ENCODE measurements at regions not wholly inside any gene's neighbourhood (a gene's known extent, or its start where the extent isn't known, plus 50 kb on each side); places are given as distances from the start of the nearest gene placed in this dataset.

DNA sequence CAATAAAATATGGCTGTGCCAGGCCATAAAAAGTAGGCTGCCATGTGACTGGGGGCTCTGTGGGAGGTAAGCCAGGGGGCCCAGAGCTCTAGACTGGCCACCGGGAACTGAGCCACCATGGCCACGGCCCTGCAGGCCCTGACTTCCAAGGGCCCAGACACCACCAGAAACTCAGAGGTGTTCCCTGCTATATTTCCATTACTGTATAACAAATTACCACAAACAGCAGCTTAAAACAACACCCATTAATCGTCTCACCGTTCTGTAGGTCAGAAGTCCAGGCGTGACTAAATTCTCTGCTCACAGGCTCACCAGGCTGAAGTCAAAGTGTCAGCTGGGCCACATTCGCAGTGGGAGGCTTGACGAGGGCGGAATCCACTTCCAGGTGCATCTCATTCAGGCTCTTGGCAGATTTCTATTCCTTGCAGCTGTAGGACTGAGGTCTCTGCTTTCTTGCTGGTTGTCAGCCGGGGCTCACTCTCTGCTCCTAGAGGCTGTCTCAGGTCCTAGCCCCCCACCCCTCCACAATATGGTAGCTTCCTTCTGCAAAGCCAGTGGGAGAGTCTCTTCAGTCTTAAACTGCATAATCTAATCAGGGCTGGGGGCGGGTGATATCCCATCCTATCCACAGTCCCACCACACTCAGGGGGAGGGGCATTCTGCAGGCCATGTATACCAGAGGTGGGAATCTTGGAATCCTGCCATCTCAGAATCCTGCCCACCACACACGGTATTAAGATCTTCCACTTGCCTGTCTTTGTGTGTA is 125.4 kb downstream of the C5orf15 start:
- DNase-seq (ENCODE audit: extremely low spot score) = no peak
- intact Hi-C loops (cut with DNase I) = no loop called here
- H3K27ac ChIP-seq (replicated peaks in 1 of 4) = no peak overlapping the region
- no peaks in the 10 kb centered on the region for H3K4me1 ChIP-seq
- TF ChIP-seq POLR2AphosphoS5 (IDR thresholded peaks at IDR 0.05) = no peak
- TF ChIP-seq EP300 (IDR thresholded peaks at IDR 0.05) = no peak
- no peak for TF ChIP-seq POLR2A (IDR thresholded peaks at IDR 0.05; ENCODE audit: low read depth)
- TF ChIP-seq, protein P1, sequence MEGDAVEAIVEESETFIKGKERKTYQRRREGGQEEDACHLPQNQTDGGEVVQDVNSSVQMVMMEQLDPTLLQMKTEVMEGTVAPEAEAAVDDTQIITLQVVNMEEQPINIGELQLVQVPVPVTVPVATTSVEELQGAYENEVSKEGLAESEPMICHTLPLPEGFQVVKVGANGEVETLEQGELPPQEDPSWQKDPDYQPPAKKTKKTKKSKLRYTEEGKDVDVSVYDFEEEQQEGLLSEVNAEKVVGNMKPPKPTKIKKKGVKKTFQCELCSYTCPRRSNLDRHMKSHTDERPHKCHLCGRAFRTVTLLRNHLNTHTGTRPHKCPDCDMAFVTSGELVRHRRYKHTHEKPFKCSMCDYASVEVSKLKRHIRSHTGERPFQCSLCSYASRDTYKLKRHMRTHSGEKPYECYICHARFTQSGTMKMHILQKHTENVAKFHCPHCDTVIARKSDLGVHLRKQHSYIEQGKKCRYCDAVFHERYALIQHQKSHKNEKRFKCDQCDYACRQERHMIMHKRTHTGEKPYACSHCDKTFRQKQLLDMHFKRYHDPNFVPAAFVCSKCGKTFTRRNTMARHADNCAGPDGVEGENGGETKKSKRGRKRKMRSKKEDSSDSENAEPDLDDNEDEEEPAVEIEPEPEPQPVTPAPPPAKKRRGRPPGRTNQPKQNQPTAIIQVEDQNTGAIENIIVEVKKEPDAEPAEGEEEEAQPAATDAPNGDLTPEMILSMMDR (IDR thresholded peaks at IDR 0.05) = no peak
- no peaks in the 10 kb centered on the region for H3K9me3 ChIP-seq
- no peaks in the 10 kb centered on the region for H3K36me3 ChIP-seq
- WGBS = 81% methylated on average over 9 of the region's 11 CpGs
- H3K27me3 ChIP-seq = peaks cover 0 to 16% (median 0%) of the 10 kb centered on the region in 4 donors
- H3K4me3 ChIP-seq = no peak overlapping the region

DNA sequence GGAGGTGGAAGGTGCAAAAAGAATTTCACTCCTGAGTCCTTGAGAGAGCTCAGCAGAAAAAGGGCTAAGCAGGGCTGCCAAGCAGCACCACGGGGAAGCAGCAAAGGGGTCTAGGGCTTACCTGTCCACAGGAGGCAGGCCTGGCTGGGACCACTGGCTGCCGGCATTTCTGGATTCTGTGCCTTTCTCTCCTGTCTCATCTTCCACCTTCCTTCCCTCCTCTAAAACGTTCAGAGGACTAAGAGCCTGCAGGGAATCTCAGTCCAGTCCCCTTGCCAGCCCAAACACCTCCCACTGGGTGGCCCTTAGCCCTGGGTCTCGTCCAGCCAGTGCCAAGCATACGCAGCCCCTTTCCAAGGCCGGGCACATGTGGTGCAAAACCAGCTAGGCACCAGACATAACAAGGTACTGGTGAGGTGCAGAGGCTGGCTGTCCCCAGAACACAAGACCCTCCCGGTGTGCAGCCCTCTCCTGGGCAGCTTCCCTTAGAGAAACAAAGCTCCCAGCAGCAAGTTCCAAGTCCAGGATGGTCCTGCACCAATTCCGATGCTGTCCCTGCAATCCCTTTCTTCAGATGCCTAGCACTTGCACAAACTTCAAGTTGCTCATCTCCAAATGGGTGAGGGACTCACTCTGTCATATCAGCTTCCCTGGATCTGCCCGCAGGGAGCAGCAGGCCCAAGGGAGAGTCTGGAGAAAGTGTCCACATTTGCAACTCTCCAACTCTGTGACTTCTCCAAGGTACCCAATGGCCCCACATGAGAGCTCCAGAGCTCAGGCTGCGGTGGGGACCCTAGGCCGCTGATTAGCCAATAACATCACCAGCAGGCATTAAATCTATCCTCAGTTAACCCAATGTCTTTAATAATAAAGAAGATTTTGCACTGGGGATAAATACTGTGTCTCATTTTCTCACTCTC is 126.3 kb downstream of the C5orf15 start:
- H3K4me1 ChIP-seq = no peaks in the 10 kb centered on the region
- no peak for DNase-seq (ENCODE audit: extremely low spot score)
- peaks cover 0 to 9% (median 0%) of the 10 kb centered on the region in 4 donors for H3K27me3 ChIP-seq
- WGBS = 81% methylated on average over 6 of the region's 11 CpGs
- no peak overlapping the region for H3K4me3 ChIP-seq
- no peak overlapping the region for H3K27ac ChIP-seq (replicated peaks in 1 of 4)
- no peaks in the 10 kb centered on the region for H3K36me3 ChIP-seq
- intact Hi-C loops (cut with DNase I) = no loop called here
- H3K9me3 ChIP-seq = no peaks in the 10 kb centered on the region
- TF ChIP-seq, protein P1 (IDR thresholded peaks at IDR 0.05) = no peak
- no peak for TF ChIP-seq EP300 (IDR thresholded peaks at IDR 0.05)
- no peak for TF ChIP-seq POLR2A (IDR thresholded peaks at IDR 0.05; ENCODE audit: low read depth)
- no peak for TF ChIP-seq POLR2AphosphoS5 (IDR thresholded peaks at IDR 0.05)

DNA sequence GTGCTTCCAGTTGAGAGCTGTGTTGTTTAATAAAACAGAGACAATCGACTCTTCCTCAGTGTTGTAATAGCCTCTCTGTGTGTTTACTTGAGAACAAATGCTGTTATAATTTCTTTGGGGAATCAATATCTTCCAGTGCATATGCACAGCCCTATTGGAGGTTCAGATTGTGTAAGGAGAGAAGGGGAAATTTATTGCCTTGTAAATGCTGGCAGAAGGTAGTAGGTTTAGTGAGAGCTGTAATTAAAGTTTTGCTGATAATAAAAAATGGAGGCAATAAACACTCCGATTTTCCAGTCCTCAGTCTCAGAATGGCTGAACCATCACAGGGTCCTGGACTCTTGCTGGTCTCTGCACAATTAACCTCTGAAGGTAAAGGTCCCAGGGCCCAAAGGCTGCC is 128.3 kb downstream of the C5orf15 start:
- H3K9me3 ChIP-seq = peaks cover 0 to 5% (median 0%) of the 10 kb centered on the region in 4 donors
- no peak overlapping the region for H3K27ac ChIP-seq (replicated peaks in 1 of 4)
- H3K27me3 ChIP-seq = peaks cover 0 to 9% (median 0%) of the 10 kb centered on the region in 4 donors
- 71% methylated on average over 2 of the region's 2 CpGs for WGBS
- TF ChIP-seq POLR2AphosphoS5 (IDR thresholded peaks at IDR 0.05) (no peak), POLR2A (IDR thresholded peaks at IDR 0.05; ENCODE audit: low read depth) (no peak), EP300 (IDR thresholded peaks at IDR 0.05) (no peak)
- TF ChIP-seq, protein P1 (IDR thresholded peaks at IDR 0.05) = no peak
- no peaks in the 10 kb centered on the region for H3K36me3 ChIP-seq
- DNase-seq (ENCODE audit: extremely low spot score) = no peak
- intact Hi-C loops (cut with DNase I) = no loop called here
- H3K4me3 ChIP-seq = no peak overlapping the region
- H3K4me1 ChIP-seq = no peaks in the 10 kb centered on the region

DNA sequence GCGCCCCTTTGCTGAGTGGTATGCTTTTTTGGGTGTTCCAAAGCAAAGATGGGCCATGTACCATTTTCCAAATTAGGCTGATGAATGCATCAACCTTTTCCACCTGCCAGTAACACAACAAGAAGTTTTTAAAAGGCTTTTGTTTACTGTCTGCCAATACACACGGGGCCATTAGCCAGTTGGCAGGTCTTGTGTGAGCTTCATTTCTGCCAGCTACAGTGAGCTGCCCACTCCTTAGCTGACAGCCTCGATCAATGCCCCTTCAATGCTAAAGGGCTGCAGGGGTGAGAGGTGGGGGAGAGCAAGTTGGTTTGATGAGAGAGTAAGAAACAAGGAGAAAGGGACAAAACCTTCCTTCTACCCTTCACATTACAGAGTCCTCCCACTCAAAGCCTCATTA is 128.7 kb downstream of the C5orf15 start:
- intact Hi-C loops (cut with DNase I) = no loop called here
- Histone ChIP-seq H3K9me3 (peaks cover 0 to 5% (median 0%) of the 10 kb centered on the region in 4 donors), H3K4me3 (no peak overlapping the region)

More for the DNA sequence above, 128.7 kb downstream of the C5orf15 start:
- H3K36me3 ChIP-seq = no peaks in the 10 kb centered on the region
- 64% methylated on average over 3 of the region's 3 CpGs for WGBS
- peaks cover 0 to 9% (median 0%) of the 10 kb centered on the region in 4 donors for H3K27me3 ChIP-seq
- TF ChIP-seq EP300 (IDR thresholded peaks at IDR 0.05) = no peak
- TF ChIP-seq POLR2A (IDR thresholded peaks at IDR 0.05; ENCODE audit: low read depth) = no peak
- no peak for TF ChIP-seq POLR2AphosphoS5 (IDR thresholded peaks at IDR 0.05)
- TF ChIP-seq, protein P1 (IDR thresholded peaks at IDR 0.05) = no peak
- H3K4me1 ChIP-seq = no peaks in the 10 kb centered on the region
- H3K27ac ChIP-seq (replicated peaks in 1 of 4) = no peak overlapping the region
- no peak for DNase-seq (ENCODE audit: extremely low spot score)
